ENCODE measurements at regions not wholly inside any gene's neighbourhood (a gene's known extent, or its start where the extent isn't known, plus 50 kb on each side); places are given as distances from the start of the nearest gene placed in this dataset.

DNA sequence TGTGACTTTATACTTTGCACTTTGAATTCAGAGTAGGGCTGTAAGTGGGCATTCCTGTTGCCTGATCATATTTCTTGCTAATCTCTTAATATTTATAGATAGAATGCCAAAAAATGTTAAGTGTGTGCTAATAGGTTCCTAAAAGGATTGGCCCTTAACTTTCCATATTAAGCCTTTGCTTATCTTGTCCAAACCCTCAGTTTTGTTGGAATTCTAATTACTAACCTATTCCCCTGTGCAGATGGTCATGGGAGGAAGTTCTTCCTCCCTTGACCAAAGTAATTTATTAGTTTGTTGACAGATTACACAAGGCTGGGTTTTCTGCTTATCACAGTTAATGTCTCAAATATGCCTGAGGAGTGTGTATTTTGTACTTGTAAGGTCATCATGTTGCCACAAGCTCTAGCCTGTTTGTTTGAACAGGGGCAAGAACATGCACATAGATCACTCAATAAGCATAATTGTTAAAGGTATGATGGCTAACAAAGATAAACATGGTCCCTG, 541.1 kb upstream of the SPRY2 start:
- TF ChIP-seq, protein P1, sequence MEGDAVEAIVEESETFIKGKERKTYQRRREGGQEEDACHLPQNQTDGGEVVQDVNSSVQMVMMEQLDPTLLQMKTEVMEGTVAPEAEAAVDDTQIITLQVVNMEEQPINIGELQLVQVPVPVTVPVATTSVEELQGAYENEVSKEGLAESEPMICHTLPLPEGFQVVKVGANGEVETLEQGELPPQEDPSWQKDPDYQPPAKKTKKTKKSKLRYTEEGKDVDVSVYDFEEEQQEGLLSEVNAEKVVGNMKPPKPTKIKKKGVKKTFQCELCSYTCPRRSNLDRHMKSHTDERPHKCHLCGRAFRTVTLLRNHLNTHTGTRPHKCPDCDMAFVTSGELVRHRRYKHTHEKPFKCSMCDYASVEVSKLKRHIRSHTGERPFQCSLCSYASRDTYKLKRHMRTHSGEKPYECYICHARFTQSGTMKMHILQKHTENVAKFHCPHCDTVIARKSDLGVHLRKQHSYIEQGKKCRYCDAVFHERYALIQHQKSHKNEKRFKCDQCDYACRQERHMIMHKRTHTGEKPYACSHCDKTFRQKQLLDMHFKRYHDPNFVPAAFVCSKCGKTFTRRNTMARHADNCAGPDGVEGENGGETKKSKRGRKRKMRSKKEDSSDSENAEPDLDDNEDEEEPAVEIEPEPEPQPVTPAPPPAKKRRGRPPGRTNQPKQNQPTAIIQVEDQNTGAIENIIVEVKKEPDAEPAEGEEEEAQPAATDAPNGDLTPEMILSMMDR (IDR thresholded peaks at IDR 0.05; ENCODE audit: low read depth, low read length), result no peak
- TF ChIP-seq POLR2A (IDR thresholded peaks at IDR 0.05; ENCODE audit: extremely low read depth, insufficient read length), result no peak
